GM12872 (cell line): ENCODE measurements at regions not wholly inside any gene's neighbourhood (a gene's known extent, or its start where the extent isn't known, plus 50 kb on each side); places are given as distances from the start of the nearest gene placed in this dataset.

Experiments
- TF ChIP-seq, protein P1 (sequence below): IDR thresholded peaks from 3 replicates; pipeline ENCODE4 v1.5.1; 2011; ENCODE audit warnings: low read depth, mild to moderate bottlenecking, low read length, moderate library complexity; ENCODE audit not compliant: insufficient read depth

DNA sequence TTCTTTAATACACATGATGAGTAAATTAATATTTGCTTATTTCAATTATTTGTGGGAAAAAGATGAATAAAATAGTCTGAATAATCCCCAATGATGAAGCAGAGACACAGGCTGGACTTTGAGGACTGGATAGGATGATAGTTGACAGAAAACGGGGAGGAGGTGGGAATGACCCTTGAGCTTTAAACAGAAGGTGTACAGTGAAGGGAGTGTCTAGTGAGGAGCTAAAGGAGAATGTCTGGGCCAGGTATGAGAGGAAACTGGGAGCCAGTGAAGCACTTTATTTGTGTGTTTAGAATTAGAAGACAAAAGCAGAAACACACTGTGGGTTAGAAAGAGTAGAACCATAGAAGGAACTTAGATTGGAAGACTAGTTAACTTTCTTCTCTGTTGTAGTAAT lies 230.4 kb upstream of the CA10 start:
- TF ChIP-seq, protein P1, sequence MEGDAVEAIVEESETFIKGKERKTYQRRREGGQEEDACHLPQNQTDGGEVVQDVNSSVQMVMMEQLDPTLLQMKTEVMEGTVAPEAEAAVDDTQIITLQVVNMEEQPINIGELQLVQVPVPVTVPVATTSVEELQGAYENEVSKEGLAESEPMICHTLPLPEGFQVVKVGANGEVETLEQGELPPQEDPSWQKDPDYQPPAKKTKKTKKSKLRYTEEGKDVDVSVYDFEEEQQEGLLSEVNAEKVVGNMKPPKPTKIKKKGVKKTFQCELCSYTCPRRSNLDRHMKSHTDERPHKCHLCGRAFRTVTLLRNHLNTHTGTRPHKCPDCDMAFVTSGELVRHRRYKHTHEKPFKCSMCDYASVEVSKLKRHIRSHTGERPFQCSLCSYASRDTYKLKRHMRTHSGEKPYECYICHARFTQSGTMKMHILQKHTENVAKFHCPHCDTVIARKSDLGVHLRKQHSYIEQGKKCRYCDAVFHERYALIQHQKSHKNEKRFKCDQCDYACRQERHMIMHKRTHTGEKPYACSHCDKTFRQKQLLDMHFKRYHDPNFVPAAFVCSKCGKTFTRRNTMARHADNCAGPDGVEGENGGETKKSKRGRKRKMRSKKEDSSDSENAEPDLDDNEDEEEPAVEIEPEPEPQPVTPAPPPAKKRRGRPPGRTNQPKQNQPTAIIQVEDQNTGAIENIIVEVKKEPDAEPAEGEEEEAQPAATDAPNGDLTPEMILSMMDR: no peak

DNA sequence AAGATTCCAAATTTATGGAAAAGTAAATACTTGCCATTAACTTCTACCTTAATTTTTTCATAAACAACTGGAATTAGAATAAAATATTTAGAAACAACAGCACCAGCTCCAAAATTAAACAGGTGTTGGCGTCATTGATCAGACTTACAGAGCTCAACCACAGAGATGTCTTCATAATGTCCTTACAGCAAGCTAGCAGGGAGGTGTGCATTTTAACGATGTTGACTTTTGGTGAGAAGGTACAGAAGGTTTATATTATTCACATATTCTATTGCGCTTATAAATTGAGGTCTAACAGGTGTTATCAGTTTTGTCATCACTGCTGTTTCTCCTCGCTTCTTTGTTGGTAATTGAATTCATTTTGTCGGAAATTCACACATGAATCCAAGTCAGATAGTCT lies 226.2 kb upstream of the CA10 start:
- TF ChIP-seq, protein P1: no peak

DNA sequence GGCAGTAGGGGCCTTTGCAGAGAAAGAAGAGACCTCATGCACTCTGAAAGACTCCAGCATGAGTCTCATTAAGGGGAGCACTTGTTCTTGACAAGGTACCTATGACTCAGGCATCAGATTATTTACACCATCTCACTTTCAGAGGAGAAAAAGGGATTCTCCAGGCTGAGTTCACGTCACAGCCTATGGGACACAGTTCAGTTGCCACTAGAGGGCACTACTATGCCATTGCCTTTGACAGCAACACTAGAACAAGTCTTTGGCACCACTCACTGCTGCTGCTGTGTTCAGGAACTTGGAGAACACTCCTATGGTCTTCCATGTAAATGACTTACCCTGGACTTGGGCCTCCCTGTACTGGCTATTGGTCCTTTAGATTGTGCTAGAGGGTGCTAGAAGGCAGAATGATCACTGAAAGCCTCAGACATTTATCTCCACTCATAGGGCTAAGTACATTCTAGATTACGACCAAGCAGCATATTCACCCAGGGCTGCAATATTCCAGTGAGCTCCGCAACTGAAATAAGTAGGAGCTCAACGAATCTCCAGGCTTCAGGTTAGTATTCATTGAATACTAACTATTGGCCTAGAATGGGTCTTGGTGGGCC lies 225.1 kb upstream of the CA10 start:
- TF ChIP-seq, protein P1: peak; percentile 86

DNA sequence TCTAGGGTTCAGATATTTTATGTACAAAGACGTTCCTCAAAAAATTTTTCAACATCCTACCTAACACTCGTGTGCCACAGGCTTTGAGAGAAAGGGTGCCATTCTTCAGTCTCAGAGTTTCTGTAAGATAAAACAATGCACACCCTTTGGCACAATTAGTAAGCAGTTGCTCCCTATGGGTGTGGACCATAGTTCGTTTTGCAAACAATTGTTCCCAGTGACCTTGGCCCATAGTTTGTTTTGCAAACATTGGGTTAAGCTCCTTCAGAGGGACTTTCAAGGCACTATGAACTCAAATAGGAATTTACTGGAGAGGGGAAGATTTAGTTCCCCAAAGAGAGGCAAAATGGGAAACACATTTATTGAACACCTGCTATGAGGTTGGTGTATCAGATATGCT lies 220.3 kb upstream of the CA10 start:
- TF ChIP-seq, protein P1: no peak

DNA sequence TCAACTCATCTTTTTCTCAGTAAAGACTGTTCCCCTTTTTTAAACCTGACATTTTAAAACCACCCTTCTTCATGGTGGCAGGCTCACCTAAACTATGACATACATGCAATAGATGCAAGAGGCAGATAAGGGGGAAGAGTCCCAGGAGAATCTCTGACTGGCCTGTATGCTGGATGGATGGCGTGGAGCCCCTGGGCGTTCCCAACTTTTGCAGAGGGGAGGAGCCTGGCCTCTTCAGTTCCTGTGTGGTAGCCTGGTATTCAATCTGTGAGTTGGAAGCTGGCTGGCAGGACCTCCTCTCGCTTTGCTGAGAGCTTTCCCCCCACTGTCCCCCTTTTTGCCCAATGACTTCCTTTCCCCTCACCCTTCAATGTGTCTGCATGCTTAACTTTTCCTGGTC lies 217.6 kb upstream of the CA10 start:
- TF ChIP-seq, protein P1: no peak

DNA sequence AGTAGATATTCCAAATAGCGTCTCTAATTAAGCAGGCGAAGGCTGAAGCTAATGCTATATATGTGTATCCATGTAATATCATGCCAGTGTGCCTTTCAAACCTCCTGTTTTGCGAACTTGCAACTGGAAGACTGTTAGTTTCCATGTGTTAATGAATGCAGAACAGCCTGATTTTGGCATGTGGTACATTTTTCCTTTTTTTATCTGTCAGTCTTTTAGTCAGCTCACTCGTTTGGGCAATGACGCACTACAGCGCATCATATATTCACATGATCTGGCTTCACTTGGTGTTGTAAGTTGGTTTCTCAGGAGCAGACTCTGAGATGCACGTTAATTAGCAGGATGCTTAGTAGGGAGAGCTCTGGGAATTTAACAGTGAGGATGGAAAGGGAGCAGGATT lies 210.4 kb upstream of the CA10 start:
- TF ChIP-seq, protein P1: no peak

DNA sequence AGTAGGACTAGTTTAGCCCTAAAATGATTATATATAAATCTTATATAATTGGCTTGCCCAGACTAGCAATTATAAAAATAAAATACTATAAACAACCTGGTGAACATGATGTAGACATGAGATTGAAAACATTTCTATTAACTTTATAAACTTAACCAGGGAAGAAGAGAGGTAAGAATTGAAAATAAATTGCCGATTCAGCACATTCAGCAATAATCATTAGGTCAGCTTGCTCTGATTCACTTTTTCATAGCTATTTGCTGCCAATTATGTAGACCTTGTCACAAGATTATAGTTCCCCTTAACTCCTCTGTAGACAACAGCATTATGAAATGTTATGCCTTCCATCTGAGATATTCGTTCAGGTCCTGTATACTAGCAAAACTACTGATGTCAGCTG lies 199.3 kb upstream of the CA10 start:
- TF ChIP-seq, protein P1: no peak
